IPS-20b (cell line): ENCODE measurements at regions not wholly inside any gene's neighbourhood (a gene's known extent, or its start where the extent isn't known, plus 50 kb on each side); places are given as distances from the start of the nearest gene placed in this dataset.
"Not testable (repeated sequence)": the region's sequence is repeated elsewhere in the genome, so short reads cannot be mapped to it uniquely, and the experiment has no call there.

Experiments used
- H3K27ac ChIP-seq: one replicate; pipeline ENCODE4 v1.5.1; 2013; ENCODE audit warnings: low read length
- H3K27me3 ChIP-seq: 2 replicates; pipeline ENCODE4 v1.6.1; 2013; ENCODE audit warnings: mild to moderate bottlenecking, low read length, inconsistent platforms; ENCODE audit not compliant: insufficient read depth
- H3K36me3 ChIP-seq: 2 replicates; pipeline ENCODE4 v1.6.1; 2013; ENCODE audit warnings: low read depth, mild to moderate bottlenecking, inconsistent platforms, low read length, moderate library complexity; ENCODE audit not compliant: insufficient read depth
- H3K4me1 ChIP-seq: 2 replicates; pipeline ENCODE4 v1.6.1; 2013; ENCODE audit warnings: mild to moderate bottlenecking, control low read depth, inconsistent platforms, low read length, moderate library complexity; ENCODE audit not compliant: insufficient read depth
- H3K4me3 ChIP-seq: 2 replicates; pipeline ENCODE4 v1.5.1; 2013; ENCODE audit warnings: mild to moderate bottlenecking, low read length, inconsistent platforms
- H3K9ac ChIP-seq: 2 replicates; pipeline ENCODE4 v1.6.1; 2013; ENCODE audit warnings: low read depth, mild to moderate bottlenecking, inconsistent platforms, low read length, moderate library complexity
- H3K9me3 ChIP-seq: 2 replicates; pipeline ENCODE4 v1.6.1; 2013; ENCODE audit warnings: mild to moderate bottlenecking, low read depth, low read length, inconsistent platforms; ENCODE audit not compliant: insufficient read depth

GRCh38 chr6:21745543-21746337 lies 152.2 kb downstream of the SOX4 start:
- Histone ChIP-seq H3K36me3 (no peaks in the 10 kb centered on the region), H3K4me3 (no peak overlapping the region), H3K9ac (no peak overlapping the region), H3K9me3 (no peaks in the 10 kb centered on the region), H3K27ac (no peak overlapping the region), H3K27me3 (no peaks in the 10 kb centered on the region), H3K4me1 (peaks cover 62% of the 10 kb centered on the region)

- no peak overlapping the region; the same call in 1 of the 2 replicates for H3K9ac ChIP-seq
- H3K27me3 ChIP-seq = no peaks in the 10 kb centered on the region
- H3K4me3 ChIP-seq = no peak overlapping the region
- H3K36me3 ChIP-seq = no peaks in the 10 kb centered on the region
- H3K27ac ChIP-seq = no peak overlapping the region
- H3K4me1 ChIP-seq = peaks cover 61% of the 10 kb centered on the region
- no peaks in the 10 kb centered on the region for H3K9me3 ChIP-seq
Observed at GRCh38 chr6:21747441-21747840, 153.9 kb downstream of the SOX4 start.

GRCh38 chr6:21748343-21749056 lies 154.9 kb downstream of the SOX4 start:
- Histone ChIP-seq H3K27me3 (no peaks in the 10 kb centered on the region), H3K9ac (peak overlapping the region; percentile 7; the same call in 1 of the 2 replicates), H3K9me3 (no peaks in the 10 kb centered on the region), H3K27ac (peak overlapping the region; percentile 22), H3K4me3 (peak overlapping the region; percentile 21; the same call in 1 of the 2 replicates), H3K4me1 (peaks cover 63% of the 10 kb centered on the region), H3K36me3 (no peaks in the 10 kb centered on the region)

GRCh38 chr6:21749754-21750153 lies 156.2 kb downstream of the SOX4 start:
- H3K27ac ChIP-seq = no peak overlapping the region
- peak overlapping the region; percentile 40; the same call in 1 of the 2 replicates for H3K9ac ChIP-seq
- no peak overlapping the region for H3K4me3 ChIP-seq
- no peaks in the 10 kb centered on the region for H3K27me3 ChIP-seq
- H3K36me3 ChIP-seq = peaks cover 3% of the 10 kb centered on the region; the same call in 1 of the 2 replicates
- H3K9me3 ChIP-seq = no peaks in the 10 kb centered on the region
- H3K4me1 ChIP-seq = peaks cover 75% of the 10 kb centered on the region

GRCh38 chr6:21750575-21750974 lies 157.0 kb downstream of the SOX4 start:
- no peak overlapping the region for H3K4me3 ChIP-seq
- peaks cover 11% of the 10 kb centered on the region; the same call in 1 of the 2 replicates for H3K36me3 ChIP-seq
- H3K27ac ChIP-seq = no peak overlapping the region
- H3K9me3 ChIP-seq = no peaks in the 10 kb centered on the region
- peaks cover 74% of the 10 kb centered on the region for H3K4me1 ChIP-seq
- no peaks in the 10 kb centered on the region for H3K27me3 ChIP-seq
- H3K9ac ChIP-seq = no peak overlapping the region

GRCh38 chr6:21751608-21752007 lies 158.1 kb downstream of the SOX4 start:
- Histone ChIP-seq H3K9me3 (no peaks in the 10 kb centered on the region), H3K9ac (no peak overlapping the region), H3K4me1 (peaks cover 74% of the 10 kb centered on the region), H3K27me3 (no peaks in the 10 kb centered on the region), H3K36me3 (peaks cover 11% of the 10 kb centered on the region; the same call in 1 of the 2 replicates), H3K4me3 (no peak overlapping the region), H3K27ac (no peak overlapping the region)

- H3K4me1 ChIP-seq = peaks cover 69% of the 10 kb centered on the region
- H3K9ac ChIP-seq = no peak overlapping the region
- no peaks in the 10 kb centered on the region for H3K27me3 ChIP-seq
- H3K4me3 ChIP-seq = no peak overlapping the region
- peaks cover 11% of the 10 kb centered on the region; the same call in 1 of the 2 replicates for H3K36me3 ChIP-seq
- H3K27ac ChIP-seq = no peak overlapping the region
- no peaks in the 10 kb centered on the region for H3K9me3 ChIP-seq
Observed at GRCh38 chr6:21752054-21752811, 158.7 kb downstream of the SOX4 start.

GRCh38 chr6:21753241-21754108 lies 159.9 kb downstream of the SOX4 start:
- H3K9ac ChIP-seq = no peak overlapping the region
- H3K4me1 ChIP-seq = peaks cover 56% of the 10 kb centered on the region
- peaks cover 11% of the 10 kb centered on the region; the same call in 1 of the 2 replicates for H3K36me3 ChIP-seq
- H3K27me3 ChIP-seq = no peaks in the 10 kb centered on the region
- no peak overlapping the region for H3K4me3 ChIP-seq
- no peaks in the 10 kb centered on the region for H3K9me3 ChIP-seq
- H3K27ac ChIP-seq = no peak overlapping the region

- no peaks in the 10 kb centered on the region for H3K9me3 ChIP-seq
- H3K4me3 ChIP-seq = no peak overlapping the region
- H3K36me3 ChIP-seq = peaks cover 15% of the 10 kb centered on the region; the same call in 1 of the 2 replicates
- no peak overlapping the region for H3K27ac ChIP-seq
- H3K9ac ChIP-seq = no peak overlapping the region
- no peaks in the 10 kb centered on the region for H3K27me3 ChIP-seq
- peaks cover 42% of the 10 kb centered on the region for H3K4me1 ChIP-seq
Observed at GRCh38 chr6:21754891-21755290, 161.3 kb downstream of the SOX4 start.

- H3K36me3 ChIP-seq = peaks cover 20% of the 10 kb centered on the region; the same call in 1 of the 2 replicates
- no peak overlapping the region for H3K9ac ChIP-seq
- no peaks in the 10 kb centered on the region for H3K27me3 ChIP-seq
- no peak overlapping the region for H3K4me3 ChIP-seq
- no peak overlapping the region for H3K27ac ChIP-seq
- H3K9me3 ChIP-seq = no peaks in the 10 kb centered on the region
- H3K4me1 ChIP-seq = peaks cover 28% of the 10 kb centered on the region
Observed at GRCh38 chr6:21756487-21756886, 162.9 kb downstream of the SOX4 start.

- H3K9ac ChIP-seq, H3K27me3 ChIP-seq, H3K27ac ChIP-seq, H3K4me3 ChIP-seq, H3K9me3 ChIP-seq: not testable (repeated sequence)
- Histone ChIP-seq H3K4me1 (peaks cover 21% of the 10 kb centered on the region), H3K36me3 (peaks cover 29% of the 10 kb centered on the region; the same call in 1 of the 2 replicates)
Observed at GRCh38 chr6:21757392-21757791, 163.8 kb downstream of the SOX4 start.
